Neural progenitor cell (in vitro differentiated cells): ENCODE measurements at regions not wholly inside any gene's neighbourhood (a gene's known extent, or its start where the extent isn't known, plus 50 kb on each side); places are given as distances from the start of the nearest gene placed in this dataset.

Experiments used
- CTCF ChIP-seq: fragments of 200-600 bp; sonication (generic); IDR thresholded peaks from 2 replicates; pipeline ENCODE4 v1.5.1; 2017; ENCODE audit warnings: antibody characterized with exemption, mild to moderate bottlenecking
- EZH2 ChIP-seq: fragments of 200-600 bp; sonication (generic); IDR thresholded peaks from 2 replicates; pipeline ENCODE4 v1.6.1; 2017; ENCODE audit warnings: antibody characterized with exemption, mild to moderate bottlenecking, moderate library complexity
- EZH2phosphoT487 ChIP-seq: fragments of 200-600 bp; sonication (generic); IDR thresholded peaks from 2 replicates; pipeline ENCODE4 v1.6.1; 2017; ENCODE audit warnings: antibody characterized with exemption

GRCh38 chr4:180799798-180800197 lies 1443.4 kb upstream of the TENM3 start:
- TF ChIP-seq CTCF (no peak), EZH2phosphoT487 (no peak), EZH2 (no peak)
